ENCODE measurements at regions not wholly inside any gene's neighbourhood (a gene's known extent, or its start where the extent isn't known, plus 50 kb on each side); places are given as distances from the start of the nearest gene placed in this dataset.

DNA sequence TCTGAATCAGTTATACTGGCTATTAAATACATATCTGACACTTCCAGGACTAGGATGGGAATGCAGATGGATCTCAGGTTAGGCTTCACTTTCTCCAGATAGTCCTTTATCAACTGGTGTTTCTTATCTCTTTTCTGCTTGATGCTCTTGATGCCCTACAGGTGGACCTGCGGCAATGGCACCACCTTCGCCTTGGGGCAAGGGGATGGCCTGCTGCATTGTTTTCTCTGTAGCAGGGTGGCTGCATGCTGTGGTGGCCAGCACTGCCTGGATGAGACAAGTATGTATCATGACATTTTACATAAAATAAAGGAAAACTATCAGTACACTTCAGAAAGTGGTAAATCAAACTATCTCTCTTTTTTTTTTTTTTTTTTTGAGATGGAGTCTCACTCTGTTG, 217.7 kb upstream of the ZP4 start:
- Histone ChIP-seq H3K4me1 (ENCODE audit: control insufficient read depth in 4 of 4, insufficient read depth in 4 of 4, low read length in 3 of 4) (no peaks in the 10 kb centered on the region), H3K4me3 (ENCODE audit: low read depth in 1 of 3, low read length in 3 of 3) (no peak overlapping the region), H3K27ac (ENCODE audit: low read depth in 1 of 2, low read length in 2 of 2) (no peak overlapping the region), H3K36me3 (ENCODE audit: control insufficient read depth in 4 of 4, insufficient read depth in 3 of 4, low read depth in 1 of 4, low read length in 3 of 4) (no peaks in the 10 kb centered on the region), H3K9me3 (ENCODE audit: control insufficient read depth in 4 of 4, low read length in 3 of 4) (peaks cover 0 to 6% (median under 1%) of the 10 kb centered on the region in 4 donors), H3K9ac (ENCODE audit: low read depth in 1 of 2, low read length in 2 of 2) (no peak overlapping the region), H3K27me3 (ENCODE audit: control insufficient read depth in 4 of 4, insufficient read depth in 4 of 4, low read length in 3 of 4) (no peaks in the 10 kb centered on the region)
- WGBS = 75% methylated on average over 2 of the region's 2 CpGs
- TF ChIP-seq, protein P1, sequence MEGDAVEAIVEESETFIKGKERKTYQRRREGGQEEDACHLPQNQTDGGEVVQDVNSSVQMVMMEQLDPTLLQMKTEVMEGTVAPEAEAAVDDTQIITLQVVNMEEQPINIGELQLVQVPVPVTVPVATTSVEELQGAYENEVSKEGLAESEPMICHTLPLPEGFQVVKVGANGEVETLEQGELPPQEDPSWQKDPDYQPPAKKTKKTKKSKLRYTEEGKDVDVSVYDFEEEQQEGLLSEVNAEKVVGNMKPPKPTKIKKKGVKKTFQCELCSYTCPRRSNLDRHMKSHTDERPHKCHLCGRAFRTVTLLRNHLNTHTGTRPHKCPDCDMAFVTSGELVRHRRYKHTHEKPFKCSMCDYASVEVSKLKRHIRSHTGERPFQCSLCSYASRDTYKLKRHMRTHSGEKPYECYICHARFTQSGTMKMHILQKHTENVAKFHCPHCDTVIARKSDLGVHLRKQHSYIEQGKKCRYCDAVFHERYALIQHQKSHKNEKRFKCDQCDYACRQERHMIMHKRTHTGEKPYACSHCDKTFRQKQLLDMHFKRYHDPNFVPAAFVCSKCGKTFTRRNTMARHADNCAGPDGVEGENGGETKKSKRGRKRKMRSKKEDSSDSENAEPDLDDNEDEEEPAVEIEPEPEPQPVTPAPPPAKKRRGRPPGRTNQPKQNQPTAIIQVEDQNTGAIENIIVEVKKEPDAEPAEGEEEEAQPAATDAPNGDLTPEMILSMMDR (IDR thresholded peaks at IDR 0.05; ENCODE audit: low read depth, low read length, missing input control) = no peak
- TF ChIP-seq JUND (IDR thresholded peaks at IDR 0.05) = no peak
- no peak for TF ChIP-seq ZBTB33 (IDR thresholded peaks at IDR 0.05)
- TF ChIP-seq RXRA (IDR thresholded peaks at IDR 0.05) = no peak
- TF ChIP-seq REST (IDR thresholded peaks at IDR 0.05) = no peak
- TF ChIP-seq FOXA2 (IDR thresholded peaks at IDR 0.05) = no peak
- TF ChIP-seq ATF3 (IDR thresholded peaks at IDR 0.05) = no peak
- TF ChIP-seq YY1 (IDR thresholded peaks at IDR 0.05) = no peak
- TF ChIP-seq HNF4A (conservative IDR thresholded peaks at IDR 0.05) = no peak
- no peak for TF ChIP-seq NR2F2 (IDR thresholded peaks at IDR 0.05)
- no peak for DNase-seq (ENCODE audit: low spot score)

DNA sequence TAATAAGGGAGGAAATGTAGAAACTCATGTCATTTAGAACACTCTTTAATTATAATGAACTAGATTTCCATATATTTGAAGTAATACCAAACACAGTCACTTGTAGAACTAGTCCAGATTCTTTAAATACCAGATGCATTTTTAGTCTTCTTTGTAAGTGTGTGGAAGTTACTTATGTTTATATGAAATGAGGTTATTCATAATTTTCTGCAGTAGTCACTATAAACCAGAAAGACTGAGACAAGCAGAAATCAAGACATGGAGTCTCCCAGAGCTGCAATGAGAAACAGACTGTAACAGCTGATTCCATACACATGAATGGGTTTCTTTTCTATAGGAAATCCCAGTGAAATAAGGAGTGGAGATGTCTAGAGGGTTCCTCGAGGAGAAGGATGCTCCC, 216.6 kb upstream of the ZP4 start:
- Histone ChIP-seq H3K4me3 (ENCODE audit: low read depth in 1 of 3, low read length in 3 of 3) (no peak overlapping the region), H3K36me3 (ENCODE audit: control insufficient read depth in 4 of 4, insufficient read depth in 3 of 4, low read depth in 1 of 4, low read length in 3 of 4) (no peaks in the 10 kb centered on the region), H3K9ac (ENCODE audit: low read depth in 1 of 2, low read length in 2 of 2) (no peak overlapping the region), H3K27me3 (ENCODE audit: control insufficient read depth in 4 of 4, insufficient read depth in 4 of 4, low read length in 3 of 4) (no peaks in the 10 kb centered on the region), H3K4me1 (ENCODE audit: control insufficient read depth in 4 of 4, insufficient read depth in 4 of 4, low read length in 3 of 4) (no peaks in the 10 kb centered on the region), H3K27ac (ENCODE audit: low read depth in 1 of 2, low read length in 2 of 2) (no peak overlapping the region), H3K9me3 (ENCODE audit: control insufficient read depth in 4 of 4, low read length in 3 of 4) (peaks cover 0 to 6% (median under 1%) of the 10 kb centered on the region in 4 donors)
- 31% methylated on average over 1 of the region's 1 CpG for WGBS
- TF ChIP-seq, protein P2, sequence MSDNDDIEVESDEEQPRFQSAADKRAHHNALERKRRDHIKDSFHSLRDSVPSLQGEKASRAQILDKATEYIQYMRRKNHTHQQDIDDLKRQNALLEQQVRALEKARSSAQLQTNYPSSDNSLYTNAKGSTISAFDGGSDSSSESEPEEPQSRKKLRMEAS (IDR thresholded peaks at IDR 0.05) = no peak
- no peak for TF ChIP-seq HNF4G (IDR thresholded peaks at IDR 0.05)
- TF ChIP-seq, protein P1 (IDR thresholded peaks at IDR 0.05; ENCODE audit: low read depth, low read length, missing input control) = no peak
- no peak for DNase-seq (ENCODE audit: low spot score)
